K562 (cell line): ENCODE measurements at regions not wholly inside any gene's neighbourhood (a gene's known extent, or its start where the extent isn't known, plus 50 kb on each side); places are given as distances from the start of the nearest gene placed in this dataset.

Experiments used
- ATAC-seq: fragments of 200-7000 bp; cut with Tn5 transposase; 3 replicates; pipeline ENCODE4 v1.9.1; 2020; ENCODE audit warnings: moderate library complexity
- BruUV-seq: library from RNA; stranded (reverse); fragments of 400-500 nt; replicated peaks from 2 replicates; lab custom pipeline; 2021; lab: Mats Ljungman, UMichigan
- CTCF ChIA-PET: fragments of 300-600 bp; formaldehyde crosslinking; extraction: SDS; loops from one replicate; lab custom pipeline; 2021; ENCODE audit warnings: low intra/inter-chr PET ratio; lab: Yijun Ruan, JAX
- POLR2A ChIA-PET: fragments of 300-600, 350-650 bp; sonication (Branson Sonifier 250); formaldehyde crosslinking; extraction: SDS; loops from one replicate; lab custom pipeline; 2021; ENCODE audit warnings: antibody characterized with exemption, inconsistent platforms; lab: Yijun Ruan, JAX
- DNase-seq, 4 experiments: peaks; one replicate each; pipeline versions ENCODE4 v3.0.0 to v3.0.0-alpha.2; 2011 to 2018; ENCODE audit warnings: low spot score in 3 of 4, mixed read lengths in 3 of 4; ENCODE audit errors: extremely low read depth in 1 of 4
- FAIRE-seq: peaks from 2 replicates; lab custom pipeline; 2011; peaks lifted over from hg19 to GRCh38; lab: Jason Lieb, UNC
- H2AFZ ChIP-seq: 2 replicates; pipeline ENCODE4 v1.6.0; 2011; ENCODE audit warnings: low read depth, low read length, control low read depth, inconsistent platforms
- H3K27ac ChIP-seq: fragments of 200-600 bp; 3 replicates; pipeline ENCODE4 v1.8.0; 2011; ENCODE audit warnings: low read depth, mild to moderate bottlenecking, control low read depth, inconsistent platforms, low read length, moderate library complexity, mixed read lengths; ENCODE audit errors: extremely low read depth
- H3K27me3 ChIP-seq, 2 experiments: fragments of 300-600 bp in 1 of 2; 2 replicates in 1 of 2; 3 replicates in 1 of 2; pipeline versions ENCODE4 v1.6.0 to v1.8.0; 2011; ENCODE audit warnings: inconsistent platforms in 2 of 2, low read length in 2 of 2, mild to moderate bottlenecking in 1 of 2, mixed read lengths in 1 of 2, moderate library complexity in 1 of 2; ENCODE audit not compliant: control insufficient read depth in 2 of 2, insufficient read depth in 2 of 2
- H3K36me3 ChIP-seq: fragments of 300-600 bp; 3 replicates; pipeline ENCODE4 v1.8.0; 2011; ENCODE audit warnings: mild to moderate bottlenecking, low read length, inconsistent platforms; ENCODE audit not compliant: control insufficient read depth, insufficient read depth
- H3K4me1 ChIP-seq, 2 experiments: fragments of 200-600 bp in 1 of 2; replicated peaks in 1 of 2; 2 replicates in 1 of 2; 3 replicates in 1 of 2; pipeline versions ENCODE4 v1.5.1 to v1.8.0; 2011; ENCODE audit warnings: inconsistent platforms in 2 of 2, low read length in 2 of 2, mild to moderate bottlenecking in 1 of 2, mixed read lengths in 1 of 2, moderate library complexity in 1 of 2; ENCODE audit not compliant: control insufficient read depth in 2 of 2, insufficient read depth in 2 of 2
- H3K4me2 ChIP-seq: 2 replicates; pipeline ENCODE4 v1.6.1; 2011; ENCODE audit warnings: low read length, control low read depth, inconsistent platforms, mixed read lengths; ENCODE audit not compliant: insufficient read depth
- H3K4me3 ChIP-seq: fragments of 200-600 bp; sonication (generic), shearing (Covaris generic); 2 replicates; pipeline ENCODE4 v1.5.1; 2016; ENCODE audit warnings: control low read depth, inconsistent platforms
- H3K79me2 ChIP-seq: fragments of 200-600 bp; 3 replicates; pipeline ENCODE4 v1.8.0; 2011; ENCODE audit warnings: low read length, inconsistent platforms; ENCODE audit not compliant: control insufficient read depth, insufficient read depth
- H3K9ac ChIP-seq, 2 experiments: 2 replicates each; pipeline versions ENCODE4 v1.6.0 to v1.6.1; 2011; ENCODE audit warnings: low read depth in 2 of 2, low read length in 2 of 2, control low read depth in 1 of 2, inconsistent platforms in 1 of 2, mild to moderate bottlenecking in 1 of 2, mixed read lengths in 1 of 2; ENCODE audit not compliant: insufficient read depth in 1 of 2
- H3K9me1 ChIP-seq: one replicate; pipeline ENCODE4 v1.6.0; 2011; ENCODE audit warnings: inconsistent platforms, mild to moderate bottlenecking, low read length, moderate library complexity; ENCODE audit not compliant: control insufficient read depth, insufficient read depth
- H3K9me3 ChIP-seq: replicated peaks from 2 replicates; pipeline ENCODE4 v1.5.1; 2011; ENCODE audit warnings: low read depth, low read length, inconsistent platforms; ENCODE audit not compliant: control insufficient read depth, insufficient read depth
- H4K20me1 ChIP-seq: replicated peaks from 2 replicates; pipeline ENCODE4 v1.6.1; 2011; ENCODE audit warnings: low read length, inconsistent platforms, mixed read lengths; ENCODE audit not compliant: control insufficient read depth, insufficient read depth
- AFF4 ChIP-seq: sonication (generic); formaldehyde crosslinking; IDR thresholded peaks from 2 replicates; pipeline ENCODE4 v1.8.0; 2023; ENCODE audit warnings: mild to moderate bottlenecking, missing genetic modification reagents
- CBFA2T2 ChIP-seq: fragments of 450-650 bp; conservative IDR thresholded peaks from 2 replicates; pipeline ENCODE4 v1.6.1; 2017; ENCODE audit warnings: mild to moderate bottlenecking
- E2F4 ChIP-seq: sonication (generic); formaldehyde crosslinking; IDR thresholded peaks from 2 replicates; pipeline ENCODE4 v1.8.0; 2022; ENCODE audit warnings: mild to moderate bottlenecking, low read depth, missing genetic modification reagents
- FOSL1 ChIP-seq: fragments of 200-800 bp; sonication (Bioruptor generic); conservative IDR thresholded peaks from 2 replicates; pipeline ENCODE4 v1.6.1; 2016; ENCODE audit warnings: missing genetic modification characterization, missing compliant biosample characterization
- FOXA3 ChIP-seq, 2 experiments: fragments of 450-650 bp in 1 of 2; sonication (generic) in 1 of 2; formaldehyde crosslinking; IDR thresholded peaks in 1 of 2; conservative IDR thresholded peaks in 1 of 2; 2 replicates each; pipeline versions ENCODE4 v1.4.0 to v1.8.0; 2020 to 2022; ENCODE audit warnings: mild to moderate bottlenecking in 2 of 2, missing genetic modification reagents in 1 of 2
- HOXB6 ChIP-seq: fragments of 250-450 bp; sonication (Bioruptor Pico); IDR thresholded peaks from 2 replicates; pipeline ENCODE4 v1.5.1; 2022; ENCODE audit warnings: mild to moderate bottlenecking, borderline replicate concordance
- MIER1 ChIP-seq: fragments of 450-650 bp; IDR thresholded peaks from 2 replicates; pipeline ENCODE4 v1.6.1; 2016; ENCODE audit warnings: antibody characterized with exemption, mild to moderate bottlenecking, low read depth
- ZC3H8 ChIP-seq: fragments of 450-650 bp; IDR thresholded peaks from 2 replicates; pipeline ENCODE4 v1.6.1; 2017
- ZFP30 ChIP-seq: fragments of 250-450 bp; sonication (Bioruptor Pico); IDR thresholded peaks from 2 replicates; pipeline ENCODE4 v1.8.0; 2022; ENCODE audit warnings: moderate library complexity, mild to moderate bottlenecking, inconsistent platforms, borderline replicate concordance
- ZHX1 ChIP-seq: fragments of 150-350 bp; conservative IDR thresholded peaks from 2 replicates; pipeline ENCODE4 v1.6.1; 2014; ENCODE audit warnings: low read length
- ZNF699 ChIP-seq: fragments of 250-450 bp; sonication (Bioruptor Pico); IDR thresholded peaks from 2 replicates; pipeline ENCODE4 v1.8.0; 2021; ENCODE audit warnings: mild to moderate bottlenecking, moderate library complexity; ENCODE audit not compliant: insufficient replicate concordance
- ZZZ3 ChIP-seq: fragments of 450-650 bp; IDR thresholded peaks from 2 replicates; pipeline ENCODE4 v1.6.1; 2016; ENCODE audit warnings: antibody characterized with exemption, mild to moderate bottlenecking, moderate library complexity
- WGBS: fragments of 100-300 bp; shearing (Covaris generic); methylation state at CpG from one replicate; pipeline ENCODE4 v1.1.6; 2016; ENCODE audit warnings: low coverage, mixed read lengths; ENCODE audit not compliant: insufficient coverage; ENCODE audit errors: missing lambda C conversion rate; 5-methylcytosine and 5-hydroxymethylcytosine counted together
- in situ Hi-C: fragments of 300-500 bp; cut with MboI; formaldehyde crosslinking; loops from 4 replicates; pipeline ENCODE4 v1.15.0; 2018; ENCODE audit warnings: inconsistent platforms, mixed read lengths
- intact Hi-C: fragments of 100-400 bp; cut with micrococcal nuclease; formaldehyde crosslinking; loops from 2 replicates; pipeline ENCODE4 v1.14.2; 2022

- H3K79me2 ChIP-seq: no peaks in the 10 kb centered on the region
- in situ Hi-C loops: no loop called here
- WGBS: 0% methylated on average over 3 of the region's 3 CpGs
- no peak overlapping the region for H2AFZ ChIP-seq
- ATAC-seq: no peak
- intact Hi-C loops: no loop called here
- H3K9me3 ChIP-seq: no peaks in the 10 kb centered on the region
- no peak for DNase-seq
- H3K27ac ChIP-seq: no peak overlapping the region
- FAIRE-seq: no peak
- no peaks in the 10 kb centered on the region for H3K27me3 ChIP-seq
- no TSS peak for BruUV-seq
- no peak overlapping the region for H3K9ac ChIP-seq
- no peaks in the 10 kb centered on the region for H3K36me3 ChIP-seq
- H3K9me1 ChIP-seq: no peaks in the 10 kb centered on the region
- no peak overlapping the region for H3K4me2 ChIP-seq
- no peaks in the 10 kb centered on the region for H4K20me1 ChIP-seq
- no peaks in the 10 kb centered on the region for H3K4me1 ChIP-seq
- POLR2A ChIA-PET: no interaction called here
- no peak overlapping the region for H3K4me3 ChIP-seq
- CTCF ChIA-PET: no interaction called here
- no peak for TF ChIP-seq ZNF699 (CRISPR knock-in tag)
- no peak for TF ChIP-seq CBFA2T2
- no peak for TF ChIP-seq HOXB6 (CRISPR knock-in tag)
- no peak for TF ChIP-seq ZFP30 (CRISPR knock-in tag)
- no peak for TF ChIP-seq ZZZ3
- TF ChIP-seq E2F4 (CRISPR knock-in tag): no peak
- no peak for TF ChIP-seq FOXA3 (CRISPR knock-in tag; conservative IDR thresholded peaks at IDR 0.05 in 1 of 2, IDR thresholded peaks at IDR 0.05 in 1 of 2)
- TF ChIP-seq MIER1: no peak
- TF ChIP-seq ZC3H8: no peak
- TF ChIP-seq FOSL1: no peak
- TF ChIP-seq ZHX1: no peak
- TF ChIP-seq AFF4 (CRISPR knock-in tag): no peak
These were observed 570.6 kb upstream of the CDH9 start for GRCh38 chr5:27608992-27609391.
